ENCODE measurements at regions not wholly inside any gene's neighbourhood (a gene's known extent, or its start where the extent isn't known, plus 50 kb on each side); places are given as distances from the start of the nearest gene placed in this dataset.

DNA sequence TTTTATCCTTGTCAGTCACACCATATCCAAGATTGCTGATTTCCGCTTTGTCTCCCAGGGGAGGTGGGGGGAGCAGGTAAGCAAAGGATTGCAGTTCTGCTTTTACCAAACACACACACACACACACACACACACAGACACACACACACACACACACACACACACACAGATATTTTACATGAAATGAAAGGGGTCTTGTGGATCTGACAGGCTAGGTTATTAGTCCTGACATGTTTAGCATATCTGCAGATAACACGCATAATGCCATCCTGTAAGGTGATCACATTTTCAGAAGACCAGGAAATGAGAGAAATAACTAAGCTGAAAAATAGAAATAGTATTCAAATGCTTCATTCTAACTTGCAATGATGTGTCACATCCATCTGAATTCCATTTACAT lies 1113.3 kb downstream of the CDH8 start:
- peaks cover 0 to 11% (median 0%) of the 10 kb centered on the region in 8 donors for H3K9me3 ChIP-seq
- H3K27me3 ChIP-seq (replicated peaks in 1 of 7), result no peaks in the 10 kb centered on the region
- WGBS, 5 donors, result 80 to 90% (median 90%) methylated on average over 2 of the region's 2 CpGs
- no peak for TF ChIP-seq POLR2A (IDR thresholded peaks at IDR 0.05)
- H3K4me1 ChIP-seq, result no peaks in the 10 kb centered on the region
- H3K4me3 ChIP-seq, result no peak overlapping the region
- DNase-seq, result no peak
- intact Hi-C loops (cut with DNase I; ENCODE audit: low total_unique reads), result no loop called here
- no peak overlapping the region for H3K27ac ChIP-seq
- no peaks in the 10 kb centered on the region for H3K36me3 ChIP-seq

DNA sequence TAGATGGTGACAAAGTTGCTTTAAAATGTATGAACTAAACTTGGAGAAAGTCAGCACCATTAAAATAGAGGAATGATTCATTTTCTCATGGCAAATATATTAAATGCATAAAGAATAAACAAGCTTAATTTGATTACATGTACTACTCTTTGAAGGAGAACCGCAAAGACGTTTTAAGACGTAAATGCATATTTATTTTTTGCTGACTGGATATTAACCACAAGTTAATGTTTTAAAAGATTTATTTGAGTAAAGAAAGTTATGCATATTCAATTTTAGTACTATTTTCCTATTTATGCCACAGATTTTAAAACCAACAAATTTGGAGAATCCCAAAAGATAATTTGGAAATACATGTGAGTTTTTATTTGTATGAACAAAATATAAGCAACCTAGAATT lies 1121.9 kb downstream of the CDH8 start:
- no peak overlapping the region for H3K4me3 ChIP-seq
- TF ChIP-seq POLR2A (IDR thresholded peaks at IDR 0.05) (no peak), POLR2AphosphoS5 (IDR thresholded peaks at IDR 0.05) (no peak)
- TF ChIP-seq, protein P1, sequence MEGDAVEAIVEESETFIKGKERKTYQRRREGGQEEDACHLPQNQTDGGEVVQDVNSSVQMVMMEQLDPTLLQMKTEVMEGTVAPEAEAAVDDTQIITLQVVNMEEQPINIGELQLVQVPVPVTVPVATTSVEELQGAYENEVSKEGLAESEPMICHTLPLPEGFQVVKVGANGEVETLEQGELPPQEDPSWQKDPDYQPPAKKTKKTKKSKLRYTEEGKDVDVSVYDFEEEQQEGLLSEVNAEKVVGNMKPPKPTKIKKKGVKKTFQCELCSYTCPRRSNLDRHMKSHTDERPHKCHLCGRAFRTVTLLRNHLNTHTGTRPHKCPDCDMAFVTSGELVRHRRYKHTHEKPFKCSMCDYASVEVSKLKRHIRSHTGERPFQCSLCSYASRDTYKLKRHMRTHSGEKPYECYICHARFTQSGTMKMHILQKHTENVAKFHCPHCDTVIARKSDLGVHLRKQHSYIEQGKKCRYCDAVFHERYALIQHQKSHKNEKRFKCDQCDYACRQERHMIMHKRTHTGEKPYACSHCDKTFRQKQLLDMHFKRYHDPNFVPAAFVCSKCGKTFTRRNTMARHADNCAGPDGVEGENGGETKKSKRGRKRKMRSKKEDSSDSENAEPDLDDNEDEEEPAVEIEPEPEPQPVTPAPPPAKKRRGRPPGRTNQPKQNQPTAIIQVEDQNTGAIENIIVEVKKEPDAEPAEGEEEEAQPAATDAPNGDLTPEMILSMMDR (IDR thresholded peaks at IDR 0.05 in 8 of 11, conservative IDR thresholded peaks at IDR 0.05 in 3 of 11), result no peak
- H3K9me3 ChIP-seq, result peaks cover 0 to 11% (median 2%) of the 10 kb centered on the region in 8 donors
- H3K27ac ChIP-seq, result no peak overlapping the region
- H3K27me3 ChIP-seq (replicated peaks in 1 of 7), result no peaks in the 10 kb centered on the region
- WGBS, 5 donors, result 90 to 94% (median 92%) methylated on average over 3 of the region's 3 CpGs
- H3K4me1 ChIP-seq, result no peaks in the 10 kb centered on the region
- no peaks in the 10 kb centered on the region for H3K36me3 ChIP-seq
- intact Hi-C loops (cut with DNase I; ENCODE audit: low total_unique reads), result no loop called here
- no peak for DNase-seq

DNA sequence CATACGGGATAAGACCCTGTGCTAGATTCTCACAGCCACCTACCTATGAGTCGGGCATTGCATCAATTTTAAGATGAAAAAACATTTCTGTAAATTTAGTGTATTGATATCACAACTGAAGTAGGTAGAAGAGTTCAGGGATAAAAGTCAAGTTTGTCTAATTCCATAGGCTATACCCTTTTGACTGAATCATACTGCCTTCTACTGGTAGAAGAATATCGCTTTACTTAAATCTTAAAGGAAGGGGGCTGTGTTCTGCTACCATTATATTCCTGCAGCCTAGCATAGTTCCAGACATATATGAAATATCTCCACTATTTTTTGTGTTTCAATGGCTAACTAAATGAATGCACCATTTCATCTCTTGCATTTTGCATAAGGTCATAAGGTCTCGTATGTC lies 1128.6 kb downstream of the CDH8 start:
- intact Hi-C loops (cut with DNase I; ENCODE audit: low total_unique reads), result no loop called here
- TF ChIP-seq POLR2AphosphoS5 (IDR thresholded peaks at IDR 0.05) (no peak), POLR2A (IDR thresholded peaks at IDR 0.05) (no peak)
- TF ChIP-seq, protein P1 (IDR thresholded peaks at IDR 0.05 in 8 of 11, conservative IDR thresholded peaks at IDR 0.05 in 3 of 11), result no peak
- no peak for DNase-seq
- no peak overlapping the region for H3K27ac ChIP-seq
- no peaks in the 10 kb centered on the region for H3K36me3 ChIP-seq
- no peaks in the 10 kb centered on the region for H3K27me3 ChIP-seq (replicated peaks in 1 of 7)
- H3K4me3 ChIP-seq, result no peak overlapping the region
- H3K4me1 ChIP-seq, result no peaks in the 10 kb centered on the region
- 79 to 92% (median 86%) methylated on average over 4 of the region's 4 CpGs for WGBS, 5 donors
- peaks cover 0 to 5% (median 2%) of the 10 kb centered on the region in 8 donors for H3K9me3 ChIP-seq

DNA sequence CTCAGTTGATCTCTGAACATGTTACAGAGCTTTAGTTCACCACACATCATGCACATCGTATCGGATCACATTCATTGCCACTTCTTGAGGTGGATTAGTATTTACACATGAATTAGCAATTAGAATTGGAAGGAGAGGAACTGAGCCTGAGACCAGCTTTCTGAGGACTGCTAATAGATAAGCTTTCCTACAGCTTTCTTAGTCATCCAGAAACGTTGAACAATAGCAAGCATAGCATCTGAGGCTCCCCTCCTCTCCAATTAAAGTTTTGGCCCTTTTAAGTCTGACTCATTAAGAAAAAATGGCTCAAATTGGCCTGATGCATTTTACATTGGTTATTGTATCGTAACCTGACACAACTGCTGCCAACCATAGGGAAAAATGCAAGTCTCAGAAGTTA lies 1130.4 kb downstream of the CDH8 start:
- Histone ChIP-seq H3K4me3 (no peak overlapping the region), H3K4me1 (no peaks in the 10 kb centered on the region), H3K9me3 (no peaks in the 10 kb centered on the region), H3K36me3 (no peaks in the 10 kb centered on the region), H3K27ac (no peak overlapping the region), H3K27me3 (replicated peaks in 1 of 7) (no peaks in the 10 kb centered on the region)
- intact Hi-C loops (cut with DNase I; ENCODE audit: low total_unique reads), result no loop called here
- TF ChIP-seq POLR2AphosphoS5 (IDR thresholded peaks at IDR 0.05) (no peak), POLR2A (IDR thresholded peaks at IDR 0.05) (no peak)
- TF ChIP-seq, protein P1 (IDR thresholded peaks at IDR 0.05 in 8 of 11, conservative IDR thresholded peaks at IDR 0.05 in 3 of 11), result no peak
- no peak for DNase-seq
- WGBS, 5 donors, result 49 to 77% (median 68%) methylated on average over 4 of the region's 4 CpGs

DNA sequence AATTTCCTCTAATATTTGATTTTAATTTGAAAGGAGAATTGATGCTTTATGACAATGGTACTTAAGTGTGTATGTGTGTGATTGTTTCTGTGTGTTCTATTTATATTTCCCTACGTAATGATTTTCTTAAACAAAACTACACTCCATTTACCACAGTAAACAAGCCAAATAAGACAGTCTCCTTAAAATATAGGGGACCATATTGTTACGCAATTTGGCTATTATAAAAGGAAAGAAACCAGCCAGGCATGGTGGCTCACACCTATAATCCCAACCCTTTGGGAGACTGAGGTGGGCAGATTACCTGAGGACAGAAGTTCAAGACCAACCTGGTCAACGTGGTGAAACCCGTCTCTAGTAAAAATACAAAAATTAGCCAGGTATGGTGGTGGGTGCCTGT lies 1134.1 kb downstream of the CDH8 start:
- H3K27me3 ChIP-seq (replicated peaks in 1 of 7), result no peaks in the 10 kb centered on the region
- no peaks in the 10 kb centered on the region for H3K36me3 ChIP-seq
- intact Hi-C loops (cut with DNase I; ENCODE audit: low total_unique reads), result no loop called here
- DNase-seq, result no peak
- 85 to 95% (median 88%) methylated on average over 4 of the region's 4 CpGs for WGBS, 5 donors
- peaks cover 0 to 19% (median 7%) of the 10 kb centered on the region in 8 donors for H3K9me3 ChIP-seq
- H3K27ac ChIP-seq, result no peak overlapping the region
- TF ChIP-seq POLR2A (IDR thresholded peaks at IDR 0.05), result no peak
- TF ChIP-seq POLR2AphosphoS5 (IDR thresholded peaks at IDR 0.05), result no peak
- TF ChIP-seq, protein P1 (IDR thresholded peaks at IDR 0.05 in 8 of 11, conservative IDR thresholded peaks at IDR 0.05 in 3 of 11), result no peak
- H3K4me3 ChIP-seq, result no peak overlapping the region
- no peaks in the 10 kb centered on the region for H3K4me1 ChIP-seq
